Testis (tissue), 2 donors: ENCODE measurements at regions not wholly inside any gene's neighbourhood (a gene's known extent, or its start where the extent isn't known, plus 50 kb on each side); places are given as distances from the start of the nearest gene placed in this dataset.

Source experiments
- CTCF ChIP-seq, 3 experiments: fragments of 450-650 bp in 2 of 3; fragments of 200-600 bp in 1 of 3; sonication (generic) in 1 of 3; IDR thresholded peaks; one replicate each; pipeline ENCODE4 v1.5.1; 2016 to 2019; ENCODE audit warnings: antibody characterized with exemption in 3 of 3, mild to moderate bottlenecking in 2 of 3, moderate library complexity in 1 of 3
- POLR2A ChIP-seq: fragments of 450-650 bp; IDR thresholded peaks from one replicate; pipeline ENCODE4 v1.6.1; 2017; ENCODE audit warnings: antibody characterized with exemption, mild to moderate bottlenecking, moderate library complexity

- no peak for TF ChIP-seq CTCF (IDR thresholded peaks at IDR 0.05)
- TF ChIP-seq POLR2A: no peak
Measured at GRCh38 chr3:117955196-117955595, 1079.5 kb downstream of the IGSF11 start.
